ENCODE measurements at regions not wholly inside any gene's neighbourhood (a gene's known extent, or its start where the extent isn't known, plus 50 kb on each side); places are given as distances from the start of the nearest gene placed in this dataset.

GRCh38 chr21:34313116-34313515 is 50.7 kb upstream of the KCNE2 start:
- TF ChIP-seq ELF4 (IDR thresholded peaks at IDR 0.05), result no peak
- no peak for TF ChIP-seq SUZ12 (IDR thresholded peaks at IDR 0.05)
- no peak for TF ChIP-seq FOXA1 (IDR thresholded peaks at IDR 0.05)
